ENCODE measurements at regions not wholly inside any gene's neighbourhood (a gene's known extent, or its start where the extent isn't known, plus 50 kb on each side); places are given as distances from the start of the nearest gene placed in this dataset.

- no peak overlapping the region for H3K4me3 ChIP-seq (ENCODE audit: low read depth, low read length)
- DNase-seq (ENCODE audit: low read depth), result no peak
- TF ChIP-seq CTCF (conservative IDR thresholded peaks at IDR 0.05; ENCODE audit: low read depth, low read length), result no peak
Observed at GRCh38 chr5:92969191-92969780, 611.7 kb downstream of the NR2F1-AS1 start.

- no peak for TF ChIP-seq CTCF (conservative IDR thresholded peaks at IDR 0.05; ENCODE audit: low read depth, low read length)
- DNase-seq (ENCODE audit: low read depth), result no peak
- no peak overlapping the region for H3K4me3 ChIP-seq (ENCODE audit: low read depth, low read length)
Observed at GRCh38 chr5:92963800-92964199, 617.2 kb downstream of the NR2F1-AS1 start.

- DNase-seq (ENCODE audit: low read depth), result no peak
- H3K4me3 ChIP-seq (ENCODE audit: low read depth, low read length), result no peak overlapping the region
- TF ChIP-seq CTCF (conservative IDR thresholded peaks at IDR 0.05; ENCODE audit: low read depth, low read length), result no peak
Observed at GRCh38 chr5:92962752-92963151, 618.3 kb downstream of the NR2F1-AS1 start.

- no peak for TF ChIP-seq CTCF (conservative IDR thresholded peaks at IDR 0.05; ENCODE audit: low read depth, low read length)
- no peak for DNase-seq (ENCODE audit: low read depth)
- no peak overlapping the region for H3K4me3 ChIP-seq (ENCODE audit: low read depth, low read length)
Observed at GRCh38 chr5:92956886-92957285, 624.1 kb downstream of the NR2F1-AS1 start.

- no peak overlapping the region for H3K4me3 ChIP-seq (ENCODE audit: low read depth, low read length)
- no peak for DNase-seq (ENCODE audit: low read depth)
- no peak for TF ChIP-seq CTCF (conservative IDR thresholded peaks at IDR 0.05; ENCODE audit: low read depth, low read length)
Observed at GRCh38 chr5:92952243-92952642, 628.8 kb downstream of the NR2F1-AS1 start.

GRCh38 chr5:92951746-92952145 is 629.3 kb downstream of the NR2F1-AS1 start:
- no peak overlapping the region for H3K4me3 ChIP-seq (ENCODE audit: low read depth, low read length)
- no peak for TF ChIP-seq CTCF (conservative IDR thresholded peaks at IDR 0.05; ENCODE audit: low read depth, low read length)
- DNase-seq (ENCODE audit: low read depth), result no peak

- DNase-seq (ENCODE audit: low read depth), result no peak
Observed at GRCh38 chr5:92946546-92946945, 634.5 kb downstream of the NR2F1-AS1 start.

More at GRCh38 chr5:92946546-92946945, 634.5 kb downstream of the NR2F1-AS1 start:
- H3K4me3 ChIP-seq (ENCODE audit: low read depth, low read length), result no peak overlapping the region
- TF ChIP-seq CTCF (conservative IDR thresholded peaks at IDR 0.05; ENCODE audit: low read depth, low read length), result no peak

All from epithelial cell of proximal tubule (primary cell).